Smooth muscle cell (in vitro differentiated cells): ENCODE measurements at regions not wholly inside any gene's neighbourhood (a gene's known extent, or its start where the extent isn't known, plus 50 kb on each side); places are given as distances from the start of the nearest gene placed in this dataset.
"Not testable (repeated sequence)": the region's sequence is repeated elsewhere in the genome, so short reads cannot be mapped to it uniquely, and the experiment has no call there.

Experiments
- DNase-seq: peaks from one replicate; lab custom pipeline; 2025; ENCODE audit not compliant: unreplicated experiment; lab: John Stamatoyannopoulos, UW
- H2AFZ ChIP-seq: fragments of 200-600 bp; sonication (generic); 2 replicates; pipeline ENCODE4 v1.6.0; 2016; ENCODE audit warnings: antibody characterized with exemption, low read depth, mild to moderate bottlenecking
- H3F3A ChIP-seq: fragments of 200-600 bp; sonication (generic); 2 replicates; pipeline ENCODE4 v1.6.0; 2017; ENCODE audit warnings: antibody characterized with exemption, low read depth
- H3K27ac ChIP-seq: fragments of 200-600 bp; sonication (generic); 2 replicates; pipeline ENCODE4 v1.5.1; 2016; ENCODE audit warnings: low read depth, mild to moderate bottlenecking
- H3K27me3 ChIP-seq: fragments of 200-600 bp; sonication (generic); 2 replicates; pipeline ENCODE4 v1.6.1; 2016; ENCODE audit warnings: low read depth, mild to moderate bottlenecking
- H3K36me3 ChIP-seq: fragments of 200-600 bp; sonication (generic); 2 replicates; pipeline ENCODE4 v1.5.1; 2016; ENCODE audit warnings: low read depth
- H3K4me1 ChIP-seq: fragments of 200-600 bp; sonication (generic); 2 replicates; pipeline ENCODE4 v1.5.1; 2016; ENCODE audit warnings: low read depth
- H3K4me2 ChIP-seq: fragments of 200-600 bp; sonication (generic); 2 replicates; pipeline ENCODE4 v1.6.0; 2016; ENCODE audit warnings: mild to moderate bottlenecking
- H3K4me3 ChIP-seq: fragments of 200-600 bp; sonication (generic); 2 replicates; pipeline ENCODE4 v1.5.1; 2016; ENCODE audit warnings: mild to moderate bottlenecking
- H3K79me2 ChIP-seq: fragments of 200-600 bp; sonication (generic); 2 replicates; pipeline ENCODE4 v1.6.0; 2016; ENCODE audit warnings: low read depth, mild to moderate bottlenecking
- H3K9ac ChIP-seq: fragments of 200-600 bp; sonication (generic); 2 replicates; pipeline ENCODE4 v1.6.0; 2016; ENCODE audit warnings: low read depth
- H3K9me3 ChIP-seq: fragments of 200-600 bp; sonication (generic); replicated peaks from 2 replicates; pipeline ENCODE4 v1.5.1; 2016; ENCODE audit warnings: low read depth
- H4K20me1 ChIP-seq: fragments of 200-600 bp; sonication (generic); 2 replicates; pipeline ENCODE4 v1.6.0; 2016; ENCODE audit warnings: low read depth
- CTCF ChIP-seq: fragments of 200-600 bp; sonication (generic); IDR thresholded peaks from 2 replicates; pipeline ENCODE4 v1.5.1; 2017; ENCODE audit warnings: borderline replicate concordance, mild to moderate bottlenecking, antibody characterized with exemption; ENCODE audit not compliant: insufficient read depth, poor library complexity, severe bottlenecking
- WGBS: methylation state at CpG from one replicate; pipeline ENCODE4 v1.1.7; 2016; ENCODE audit warnings: low lambda C conversion rate; 5-methylcytosine and 5-hydroxymethylcytosine counted together

GRCh38 chrX:99988532-99988931 lies 421.5 kb downstream of the PCDH19 start:
- not testable (repeated sequence) for H3K27me3 ChIP-seq, H3K4me3 ChIP-seq, H3K4me2 ChIP-seq, H3K9me3 ChIP-seq, H3F3A ChIP-seq, H3K79me2 ChIP-seq, DNase-seq, H3K27ac ChIP-seq, H2AFZ ChIP-seq, H4K20me1 ChIP-seq, H3K9ac ChIP-seq, H3K4me1 ChIP-seq, H3K36me3 ChIP-seq
- 88% methylated on average over 3 of the region's 3 CpGs for WGBS

GRCh38 chrX:99973572-99974226 lies 436.4 kb downstream of the PCDH19 start:
- no peak overlapping the region for H3K27ac ChIP-seq
- no peaks in the 10 kb centered on the region for H3K4me1 ChIP-seq
- H3F3A ChIP-seq: no peaks in the 10 kb centered on the region
- no peaks in the 10 kb centered on the region for H3K27me3 ChIP-seq
- TF ChIP-seq CTCF: no peak
- H3K9ac ChIP-seq: no peak overlapping the region
- H2AFZ ChIP-seq: no peak overlapping the region
- no peaks in the 10 kb centered on the region for H3K9me3 ChIP-seq
- WGBS: 55% methylated on average over 3 of the region's 3 CpGs
- H3K4me3 ChIP-seq: no peak overlapping the region
- H3K36me3 ChIP-seq: no peaks in the 10 kb centered on the region
- no peak overlapping the region for H3K4me2 ChIP-seq
- H4K20me1 ChIP-seq: no peaks in the 10 kb centered on the region
- no peaks in the 10 kb centered on the region for H3K79me2 ChIP-seq
- DNase-seq: no peak

- no peaks in the 10 kb centered on the region for H3K79me2 ChIP-seq
- H2AFZ ChIP-seq: no peak overlapping the region
- no peaks in the 10 kb centered on the region for H3K4me1 ChIP-seq
- no peaks in the 10 kb centered on the region for H3K9me3 ChIP-seq
- H4K20me1 ChIP-seq: no peaks in the 10 kb centered on the region
- no peaks in the 10 kb centered on the region for H3K36me3 ChIP-seq
- no peak overlapping the region for H3K9ac ChIP-seq
- H3F3A ChIP-seq: no peaks in the 10 kb centered on the region
- H3K4me2 ChIP-seq: no peak overlapping the region
- H3K27ac ChIP-seq: no peak overlapping the region
- no peaks in the 10 kb centered on the region for H3K27me3 ChIP-seq
- no peak for DNase-seq
- TF ChIP-seq CTCF: no peak
- WGBS: 90% methylated on average over 15 of the region's 15 CpGs
- no peak overlapping the region for H3K4me3 ChIP-seq
Measured at GRCh38 chrX:99939883-99940232, 470.2 kb downstream of the PCDH19 start.

GRCh38 chrX:99939206-99939882 lies 470.7 kb downstream of the PCDH19 start:
- not testable (repeated sequence) for H3K27ac ChIP-seq, H3K36me3 ChIP-seq, DNase-seq, H3K9ac ChIP-seq, H3K9me3 ChIP-seq, H3F3A ChIP-seq, H2AFZ ChIP-seq, H3K79me2 ChIP-seq, H4K20me1 ChIP-seq, H3K4me1 ChIP-seq, H3K4me3 ChIP-seq, H3K4me2 ChIP-seq, H3K27me3 ChIP-seq
- WGBS: 94% methylated on average over 27 of the region's 29 CpGs
